Kidney capillary endothelial cell (primary cell): ENCODE measurements at regions not wholly inside any gene's neighbourhood (a gene's known extent, or its start where the extent isn't known, plus 50 kb on each side); places are given as distances from the start of the nearest gene placed in this dataset.

Source experiments
- DNase-seq: peaks from one replicate; pipeline ENCODE4 v3.0.0-alpha.2; 2018; ENCODE audit warnings: low spot score

DNA sequence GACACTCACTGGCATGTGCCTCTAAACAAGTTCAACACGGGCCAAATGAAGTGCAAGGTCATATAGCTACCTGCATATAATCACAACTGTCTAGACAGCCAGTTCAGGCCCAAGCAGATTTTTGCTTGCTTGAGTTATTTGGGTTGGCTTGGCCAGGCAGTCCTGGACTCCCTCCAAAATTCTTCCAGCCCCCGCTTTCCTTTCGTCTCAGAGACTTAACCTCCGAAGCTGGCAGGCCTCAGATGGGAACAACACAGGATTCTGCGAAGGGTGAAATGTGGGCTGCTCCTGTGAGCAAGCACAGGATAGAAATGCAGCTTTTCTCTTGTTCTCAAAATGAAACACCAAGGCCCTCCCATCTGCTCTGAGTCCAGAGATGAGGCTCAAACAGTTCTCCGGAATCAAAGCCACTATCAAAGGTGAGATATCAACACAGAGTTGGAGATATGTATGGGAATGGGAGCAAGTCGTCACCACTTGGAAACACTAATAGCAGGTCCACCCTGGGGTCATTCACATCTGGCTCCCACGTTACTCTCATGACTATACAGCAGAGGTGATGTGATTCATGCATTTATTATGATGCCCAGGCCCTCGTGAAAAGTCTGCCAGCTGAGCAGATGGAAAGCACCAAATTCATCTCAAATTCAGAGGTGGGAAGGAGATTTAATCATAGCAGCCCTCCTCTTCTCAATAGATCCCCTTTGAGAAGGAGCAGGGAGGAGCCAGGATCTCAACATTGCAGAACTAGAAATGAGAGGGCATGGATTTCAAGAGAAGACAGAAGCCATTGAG, 389.8 kb downstream of the NUAK1 start:
- DNase-seq: no peak

DNA sequence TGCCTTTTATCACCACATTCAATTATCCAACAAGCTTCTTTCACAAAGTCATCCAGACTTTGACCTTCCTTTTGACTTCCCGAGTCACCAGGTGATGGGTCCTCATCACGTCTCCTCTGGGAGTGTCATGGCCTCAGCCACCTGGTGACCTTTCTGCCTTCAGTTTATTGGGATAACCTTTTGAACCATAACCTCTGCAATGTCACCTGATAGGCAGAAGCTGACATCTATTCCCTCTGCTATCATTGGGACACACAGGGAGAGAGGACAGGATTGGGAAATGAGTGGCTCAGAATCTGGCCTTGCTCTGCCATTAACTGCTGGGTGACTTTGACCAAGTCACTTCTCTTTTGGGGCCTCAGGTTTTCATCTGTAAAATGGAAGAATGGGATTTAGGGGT, 388.7 kb downstream of the NUAK1 start:
- no peak for DNase-seq

DNA sequence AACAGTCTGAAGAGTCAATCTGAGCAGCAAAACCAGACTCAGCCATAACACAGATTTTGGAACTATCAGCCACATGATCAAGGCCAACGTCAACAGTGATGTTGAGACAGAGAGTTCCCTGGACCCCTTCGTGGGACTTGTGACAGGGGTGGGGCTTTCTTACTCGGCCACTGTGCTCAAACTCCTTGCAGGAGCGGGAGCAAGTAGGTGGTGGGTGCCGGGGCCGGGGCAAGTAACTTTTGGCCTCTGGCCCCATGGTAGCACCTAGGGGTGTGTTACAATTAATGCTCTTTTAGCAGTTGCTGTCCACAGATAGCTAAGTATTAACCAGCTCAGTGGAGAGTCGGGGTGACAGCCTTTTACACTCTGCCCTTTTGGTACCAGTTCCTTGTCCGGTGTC, 384.4 kb downstream of the NUAK1 start:
- no peak for DNase-seq

- no peak for DNase-seq
These were observed 381.8 kb downstream of the NUAK1 start for GRCh38 chr12:105756961-105757360.

GRCh38 chr12:105759149-105759548, 379.6 kb downstream of the NUAK1 start:
- DNase-seq: no peak

DNA sequence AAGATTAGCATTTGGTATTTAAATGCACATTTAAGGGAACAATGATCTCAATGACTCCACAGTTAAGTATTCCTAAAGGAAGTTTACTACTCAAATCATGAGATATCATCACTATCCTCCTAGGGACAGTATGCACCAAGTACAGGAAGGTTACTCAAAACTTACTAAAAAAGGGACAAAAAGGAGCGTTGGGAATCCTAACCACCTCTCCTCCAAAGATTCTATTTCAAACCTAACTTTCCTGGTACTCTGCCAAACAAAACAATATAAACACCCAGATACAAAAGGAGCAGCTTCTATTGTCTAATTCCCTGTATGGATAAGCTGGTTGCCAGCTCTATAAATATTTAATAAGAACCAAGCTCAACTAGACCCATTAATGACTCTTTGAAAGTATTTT, 377.7 kb downstream of the NUAK1 start:
- DNase-seq: peak; percentile 78

- DNase-seq: no peak
These were observed 374.4 kb downstream of the NUAK1 start for GRCh38 chr12:105764216-105764835.

- DNase-seq: no peak
These were observed 373.4 kb downstream of the NUAK1 start for GRCh38 chr12:105765053-105766014.

GRCh38 chr12:105766029-105766428, 372.7 kb downstream of the NUAK1 start:
- no peak for DNase-seq

GRCh38 chr12:105769486-105769885, 369.3 kb downstream of the NUAK1 start:
- DNase-seq: no peak

DNA sequence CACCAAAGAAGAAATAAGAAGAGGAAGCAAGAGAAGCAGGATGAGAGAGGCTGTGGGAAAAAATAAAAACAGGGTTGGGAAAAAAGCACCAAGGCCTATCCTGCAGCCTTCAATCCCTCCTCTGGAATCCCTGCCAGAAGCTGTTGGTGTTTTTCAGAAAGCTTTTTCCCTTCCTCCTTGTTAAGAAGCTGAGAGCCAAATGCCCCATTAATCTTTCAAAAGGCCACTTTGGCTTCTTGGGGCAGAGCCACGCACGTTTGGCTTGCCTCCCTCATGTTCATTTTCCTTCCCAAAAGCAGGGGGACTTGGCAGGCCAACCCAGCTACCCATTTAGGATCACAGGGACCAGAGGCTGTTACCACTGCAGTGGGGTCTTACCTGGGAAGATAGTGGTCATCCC, 365.3 kb downstream of the NUAK1 start:
- no peak for DNase-seq

GRCh38 chr12:105774037-105774436, 364.7 kb downstream of the NUAK1 start:
- DNase-seq: no peak

- peak; percentile 52 for DNase-seq
These were observed 363.4 kb downstream of the NUAK1 start for GRCh38 chr12:105775343-105775742.

- DNase-seq: peak; percentile 55
These were observed 354.5 kb downstream of the NUAK1 start for GRCh38 chr12:105783983-105784947.

DNA sequence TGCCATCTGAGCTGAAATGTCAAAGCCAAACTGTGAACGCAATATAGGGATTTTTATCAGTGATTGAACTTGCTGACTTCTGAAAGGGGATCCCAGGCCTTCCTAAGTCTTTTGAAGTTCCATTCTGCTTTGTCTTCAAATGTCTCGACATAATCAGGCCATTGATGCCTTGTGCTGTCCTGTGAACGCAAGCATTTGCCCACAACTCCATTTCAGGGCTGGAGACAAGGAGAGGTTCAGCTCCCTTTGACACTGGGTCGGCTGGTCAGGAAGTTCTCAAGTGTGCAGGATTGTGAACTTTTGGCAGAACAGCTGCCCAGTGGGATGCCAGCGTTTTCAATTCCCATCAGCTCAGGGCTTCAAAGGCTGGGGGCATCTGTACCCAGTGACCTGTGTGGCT, 345.3 kb downstream of the NUAK1 start:
- DNase-seq: no peak

DNA sequence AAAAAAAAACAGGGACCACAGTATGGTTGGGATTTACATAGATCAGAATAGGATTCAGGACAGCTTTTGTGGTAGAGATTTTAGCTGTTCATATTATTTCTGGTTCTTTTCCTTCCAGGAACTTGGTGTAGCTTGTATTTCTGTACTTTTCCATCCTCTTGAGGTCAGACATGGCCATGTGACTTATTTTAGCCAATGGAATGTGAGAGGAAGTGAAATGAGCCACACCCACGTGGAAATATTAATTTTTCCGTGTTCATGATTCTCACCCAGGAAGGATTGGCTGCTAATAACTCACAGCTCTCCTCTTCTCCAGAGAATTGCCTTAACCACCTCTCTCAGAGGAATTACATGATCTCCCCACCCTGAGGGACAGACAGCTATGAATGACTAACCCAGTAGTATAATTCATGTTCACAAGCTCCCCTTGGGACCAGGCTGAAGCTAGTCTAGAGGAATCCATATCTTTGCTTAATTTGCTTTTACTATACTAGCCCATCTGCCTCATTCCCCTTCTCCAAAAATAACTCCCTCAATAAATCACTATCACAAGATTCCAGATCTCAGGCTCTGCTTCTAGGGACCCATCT, 340.4 kb downstream of the NUAK1 start:
- no peak for DNase-seq

DNA sequence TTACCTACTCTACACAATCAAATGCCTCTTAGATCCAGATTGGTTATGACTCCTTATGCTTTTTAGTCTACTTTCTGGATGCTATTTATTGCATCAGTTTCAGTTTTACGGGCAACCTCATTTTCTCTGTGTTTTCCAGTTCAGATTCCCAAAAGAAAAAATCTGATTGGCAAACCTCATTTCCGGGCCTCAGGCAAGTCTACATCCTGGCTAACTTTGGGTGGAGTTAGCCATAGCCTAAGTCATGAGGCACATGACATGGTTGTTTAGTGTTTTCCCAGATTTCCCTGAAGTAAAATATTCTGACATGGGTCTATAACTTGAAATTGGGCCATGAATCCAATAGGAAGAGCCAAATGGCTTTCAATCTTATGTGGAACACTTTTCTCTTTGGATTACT, 339.7 kb downstream of the NUAK1 start:
- no peak for DNase-seq

DNA sequence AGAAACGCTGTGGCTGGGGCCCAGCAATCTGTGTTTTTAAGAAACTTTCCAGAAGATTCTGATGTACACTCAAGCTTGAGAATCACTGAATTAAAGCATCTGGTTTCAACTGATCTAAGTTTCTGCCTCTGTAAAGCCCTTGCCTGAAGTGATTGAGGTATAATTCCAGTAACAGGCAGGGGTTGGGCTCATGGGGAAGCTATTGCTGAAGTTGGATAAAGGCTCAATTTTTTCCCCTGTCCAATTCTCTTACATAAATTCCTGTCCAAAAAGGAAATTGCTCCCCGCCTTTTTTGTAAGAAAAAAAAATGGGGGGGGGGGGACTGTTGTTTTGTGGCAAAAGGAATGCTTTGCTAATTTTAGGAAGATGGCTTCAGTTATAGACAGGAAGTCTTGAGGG, 337.4 kb downstream of the NUAK1 start:
- no peak for DNase-seq

- DNase-seq: no peak
These were observed 335.5 kb downstream of the NUAK1 start for GRCh38 chr12:105803292-105803691.

- DNase-seq: no peak
These were observed 334.0 kb downstream of the NUAK1 start for GRCh38 chr12:105804591-105805265.
